Spleen (tissue), 11 donors: ENCODE measurements at regions not wholly inside any gene's neighbourhood (a gene's known extent, or its start where the extent isn't known, plus 50 kb on each side); places are given as distances from the start of the nearest gene placed in this dataset.

ENCODE experiments used
- DNase-seq: peaks from one replicate; pipeline ENCODE4 v3.0.0-alpha.2; 2020
- H3K27ac ChIP-seq, 8 donors: fragments of 200-600 bp; sonication (generic) in 7 of 8; 1 replicate in 4 of 8; 2 replicates in 4 of 8; pipeline versions ENCODE4 v1.5.0 to v1.8.0; 2016 to 2021; ENCODE audit warnings: inconsistent platforms in 4 of 8, mild to moderate bottlenecking in 4 of 8, moderate library complexity in 1 of 8
- H3K27me3 ChIP-seq, 7 donors: fragments of 200-600 bp; sonication (generic) in 6 of 7; replicated peaks in 1 of 7; 1 replicate in 4 of 7; 2 replicates in 3 of 7; pipeline versions ENCODE4 v1.5.0 to v1.8.0; 2016 to 2021; ENCODE audit warnings: inconsistent platforms in 3 of 7, mild to moderate bottlenecking in 1 of 7
- H3K36me3 ChIP-seq, 6 donors: fragments of 200-600 bp; sonication (generic) in 5 of 6; 1 replicate in 4 of 6; 2 replicates in 2 of 6; pipeline versions ENCODE4 v1.5.0 to v1.8.0; 2016 to 2021; ENCODE audit warnings: inconsistent platforms in 2 of 6
- H3K4me1 ChIP-seq, 6 donors: fragments of 200-600 bp; sonication (generic) in 5 of 6; 1 replicate in 3 of 6; 2 replicates in 3 of 6; pipeline versions ENCODE4 v1.5.0 to v1.8.0; 2016 to 2021; ENCODE audit warnings: inconsistent platforms in 3 of 6
- H3K4me3 ChIP-seq, 8 donors: fragments of 200-600 bp; sonication (generic) in 7 of 8; 1 replicate in 4 of 8; 2 replicates in 4 of 8; pipeline versions ENCODE4 v1.5.0 to v1.8.0; 2016 to 2021; ENCODE audit warnings: inconsistent platforms in 4 of 8, mild to moderate bottlenecking in 4 of 8, moderate library complexity in 2 of 8
- H3K9me3 ChIP-seq, 8 donors: fragments of 200-600 bp; sonication (generic) in 7 of 8; 1 replicate in 4 of 8; 2 replicates in 4 of 8; pipeline versions ENCODE4 v1.5.0 to v1.8.0; 2016 to 2021; ENCODE audit warnings: inconsistent platforms in 4 of 8
- POLR2A ChIP-seq, 3 donors: fragments of 450-650 bp; IDR thresholded peaks; one replicate each; pipeline ENCODE4 v1.5.1; 2017; ENCODE audit warnings: antibody characterized with exemption in 3 of 3, mild to moderate bottlenecking in 1 of 3
- POLR2AphosphoS5 ChIP-seq, 3 donors: sonication (generic); formaldehyde crosslinking; IDR thresholded peaks; one replicate each; pipeline ENCODE4 v1.5.1; 2017; ENCODE audit warnings: antibody characterized with exemption in 3 of 3
- WGBS, 5 donors: extraction: QIAGEN DNeasy Blood & Tissue Kit in 3 of 5; methylation state at CpG; one replicate each; pipeline versions ENCODE4 v1.1.5 to v1.1.7; 2013 to 2018; 5-methylcytosine and 5-hydroxymethylcytosine counted together
- intact Hi-C: fragments of 100-400 bp; cut with DNase I; formaldehyde crosslinking; loops from one replicate; pipeline ENCODE4 v1.15.0; 2023; ENCODE audit warnings: low total_unique reads
- TF ChIP-seq, protein P1 (sequence below), 11 experiments: fragments of 200-600 bp in 7 of 11; fragments of 450-650 bp in 4 of 11; sonication (generic) in 4 of 11; IDR thresholded peaks in 8 of 11; conservative IDR thresholded peaks in 3 of 11; 1 replicate in 7 of 11; 2 replicates in 4 of 11; pipeline versions ENCODE4 v1.4.0 to v1.8.0; 2016 to 2021; ENCODE audit warnings: antibody characterized with exemption in 11 of 11, inconsistent platforms in 4 of 11, mild to moderate bottlenecking in 1 of 11
- donor health status: healthy with polysubstance abuse.
- donor health status: DM: no; HTN: no; CAD: no; lungs with moderate emphysema.
- donor health status: DM: no; HTN: no; CAD: no.
- donor health status: Bipolar disorder and iron deficiency.
- donor health status: healthy.
- donor health status: DM: no; HTN: no; CAD: no.
- donor health status: DM: yes; HTN: yes; CAD: no.

DNA sequence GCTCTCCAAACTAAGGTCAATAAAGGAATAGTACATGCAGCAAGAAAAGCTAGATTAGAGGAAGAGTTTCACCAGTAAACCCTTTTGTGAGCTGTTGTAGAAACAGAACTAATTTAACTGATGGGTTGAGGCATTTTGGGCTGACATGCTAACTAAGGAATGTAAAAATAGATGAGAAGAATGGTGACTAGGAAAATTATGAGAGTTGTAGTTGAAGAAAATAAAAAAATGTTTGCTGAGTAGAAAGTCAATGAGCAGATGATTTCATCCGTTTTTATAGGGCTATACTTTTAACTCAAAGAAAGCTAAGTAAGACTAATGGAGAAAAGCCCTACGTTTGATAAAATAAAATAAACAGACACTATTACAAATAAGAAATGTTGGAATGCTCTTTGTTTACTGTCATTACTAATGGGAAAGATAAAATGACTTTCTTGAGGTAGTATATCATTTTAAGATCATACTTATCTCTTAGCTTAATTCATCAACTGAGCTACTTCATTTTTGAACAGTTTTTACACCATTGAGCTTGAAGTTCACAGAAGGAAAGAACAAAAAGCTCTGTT, 209.4 kb upstream of the DPH6 start:
- H3K27me3 ChIP-seq, result peaks cover 0 to 9% (median 0%) of the 10 kb centered on the region in 7 donors
- H3K9me3 ChIP-seq, result no peaks in the 10 kb centered on the region
- H3K27ac ChIP-seq, result no peak overlapping the region
- H3K36me3 ChIP-seq, result no peaks in the 10 kb centered on the region
- WGBS, 5 donors, result 66 to 83% (median 71%) methylated on average over 2 of the region's 2 CpGs
- H3K4me1 ChIP-seq, result peaks cover 0 to 5% (median 0%) of the 10 kb centered on the region in 6 donors
- intact Hi-C loops, result no loop called here
- TF ChIP-seq, protein P1, sequence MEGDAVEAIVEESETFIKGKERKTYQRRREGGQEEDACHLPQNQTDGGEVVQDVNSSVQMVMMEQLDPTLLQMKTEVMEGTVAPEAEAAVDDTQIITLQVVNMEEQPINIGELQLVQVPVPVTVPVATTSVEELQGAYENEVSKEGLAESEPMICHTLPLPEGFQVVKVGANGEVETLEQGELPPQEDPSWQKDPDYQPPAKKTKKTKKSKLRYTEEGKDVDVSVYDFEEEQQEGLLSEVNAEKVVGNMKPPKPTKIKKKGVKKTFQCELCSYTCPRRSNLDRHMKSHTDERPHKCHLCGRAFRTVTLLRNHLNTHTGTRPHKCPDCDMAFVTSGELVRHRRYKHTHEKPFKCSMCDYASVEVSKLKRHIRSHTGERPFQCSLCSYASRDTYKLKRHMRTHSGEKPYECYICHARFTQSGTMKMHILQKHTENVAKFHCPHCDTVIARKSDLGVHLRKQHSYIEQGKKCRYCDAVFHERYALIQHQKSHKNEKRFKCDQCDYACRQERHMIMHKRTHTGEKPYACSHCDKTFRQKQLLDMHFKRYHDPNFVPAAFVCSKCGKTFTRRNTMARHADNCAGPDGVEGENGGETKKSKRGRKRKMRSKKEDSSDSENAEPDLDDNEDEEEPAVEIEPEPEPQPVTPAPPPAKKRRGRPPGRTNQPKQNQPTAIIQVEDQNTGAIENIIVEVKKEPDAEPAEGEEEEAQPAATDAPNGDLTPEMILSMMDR (IDR thresholded peaks at IDR 0.05 in 8 of 11, conservative IDR thresholded peaks at IDR 0.05 in 3 of 11), result no peak
- no peak for TF ChIP-seq POLR2A (IDR thresholded peaks at IDR 0.05)
- no peak for TF ChIP-seq POLR2AphosphoS5 (IDR thresholded peaks at IDR 0.05)
- no peak for DNase-seq
- no peak overlapping the region for H3K4me3 ChIP-seq

- intact Hi-C loops, result no loop called here
- 75 to 82% (median 78%) methylated on average over 3 of the region's 3 CpGs for WGBS, 5 donors
- TF ChIP-seq POLR2AphosphoS5 (IDR thresholded peaks at IDR 0.05), result no peak
- no peak for TF ChIP-seq POLR2A (IDR thresholded peaks at IDR 0.05)
- TF ChIP-seq, protein P1 (IDR thresholded peaks at IDR 0.05 in 8 of 11, conservative IDR thresholded peaks at IDR 0.05 in 3 of 11), result no peak
- Histone ChIP-seq H3K27ac (no peak overlapping the region), H3K9me3 (no peaks in the 10 kb centered on the region), H3K4me1 (peaks cover 0 to 5% (median 0%) of the 10 kb centered on the region in 6 donors), H3K27me3 (peaks cover 0 to 4% (median 0%) of the 10 kb centered on the region in 7 donors), H3K4me3 (no peak overlapping the region), H3K36me3 (no peaks in the 10 kb centered on the region)
- DNase-seq, result no peak
Observed at GRCh38 chr15:35756623-35757022, 210.7 kb upstream of the DPH6 start.

GRCh38 chr15:35757361-35757760, 211.4 kb upstream of the DPH6 start:
- H3K27me3 ChIP-seq, result no peaks in the 10 kb centered on the region
- TF ChIP-seq, protein P1 (IDR thresholded peaks at IDR 0.05 in 8 of 11, conservative IDR thresholded peaks at IDR 0.05 in 3 of 11), result no peak
- TF ChIP-seq POLR2AphosphoS5 (IDR thresholded peaks at IDR 0.05), result no peak
- H3K4me3 ChIP-seq, result no peak overlapping the region
- no peak overlapping the region for H3K27ac ChIP-seq
- H3K9me3 ChIP-seq, result no peaks in the 10 kb centered on the region
- no peaks in the 10 kb centered on the region for H3K36me3 ChIP-seq
- H3K4me1 ChIP-seq, result no peaks in the 10 kb centered on the region
- no peak for DNase-seq
- intact Hi-C loops, result no loop called here
- 82 to 94% (median 90%) methylated on average over 2 of the region's 2 CpGs for WGBS, 5 donors

DNA sequence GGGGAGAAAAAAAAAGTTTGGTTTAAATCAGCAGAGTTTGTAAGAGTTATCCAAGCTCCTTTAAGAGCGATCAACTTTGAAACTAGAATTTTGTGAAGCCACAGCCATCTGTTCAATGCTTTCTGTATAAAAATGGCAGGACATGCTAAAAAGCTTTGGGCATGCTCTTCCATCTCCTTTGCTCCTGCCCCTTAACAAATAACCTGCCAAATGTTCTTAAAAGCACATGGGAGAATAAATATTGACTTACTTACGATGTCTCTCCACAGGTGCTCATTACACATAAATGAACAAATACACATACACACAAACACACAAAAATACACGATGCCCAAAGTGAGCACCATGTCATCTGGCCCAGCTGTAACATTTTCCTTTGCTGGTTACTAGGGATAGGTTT, 211.8 kb upstream of the DPH6 start:
- 87 to 93% (median 90%) methylated on average over 3 of the region's 3 CpGs for WGBS, 5 donors
- H3K27ac ChIP-seq, result no peak overlapping the region
- no peaks in the 10 kb centered on the region for H3K36me3 ChIP-seq
- intact Hi-C loops, result no loop called here
- H3K27me3 ChIP-seq, result no peaks in the 10 kb centered on the region
- no peak overlapping the region for H3K4me3 ChIP-seq
- H3K9me3 ChIP-seq, result no peaks in the 10 kb centered on the region
- no peaks in the 10 kb centered on the region for H3K4me1 ChIP-seq
- no peak for DNase-seq
- TF ChIP-seq, protein P1 (IDR thresholded peaks at IDR 0.05 in 8 of 11, conservative IDR thresholded peaks at IDR 0.05 in 3 of 11), result no peak
- TF ChIP-seq POLR2A (IDR thresholded peaks at IDR 0.05), result no peak
- TF ChIP-seq POLR2AphosphoS5 (IDR thresholded peaks at IDR 0.05), result no peak
